ENCODE measurements at regions not wholly inside any gene's neighbourhood (a gene's known extent, or its start where the extent isn't known, plus 50 kb on each side); places are given as distances from the start of the nearest gene placed in this dataset.

DNA sequence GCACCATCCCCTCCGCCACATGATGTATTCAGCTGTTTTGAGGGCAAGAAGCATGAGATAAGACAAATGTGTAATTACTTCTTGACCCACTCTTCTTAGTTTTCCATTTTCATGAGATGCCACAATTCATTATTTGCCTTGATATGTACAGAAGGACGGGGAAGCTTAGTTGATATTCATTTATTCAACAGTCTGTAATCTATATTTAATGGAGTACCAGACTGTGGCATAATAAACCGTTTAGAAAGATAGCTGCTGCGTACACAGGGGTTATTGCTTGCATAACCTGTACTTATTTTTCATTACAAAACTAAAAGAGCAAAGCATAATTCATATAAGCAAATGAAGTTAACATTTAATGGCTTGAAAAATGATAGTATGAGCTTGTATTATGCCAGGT, 466.4 kb upstream of the GYPC start:
- Histone ChIP-seq H3K27me3 (no peaks in the 10 kb centered on the region), H3K36me3 (no peaks in the 10 kb centered on the region), H3K9me3 (no peaks in the 10 kb centered on the region), H3K4me1 (no peaks in the 10 kb centered on the region), H3K4me3 (no peak overlapping the region), H3K27ac (no peak overlapping the region)
- intact Hi-C loops (cut with DNase I), result no loop called here
- TF ChIP-seq, protein P1, sequence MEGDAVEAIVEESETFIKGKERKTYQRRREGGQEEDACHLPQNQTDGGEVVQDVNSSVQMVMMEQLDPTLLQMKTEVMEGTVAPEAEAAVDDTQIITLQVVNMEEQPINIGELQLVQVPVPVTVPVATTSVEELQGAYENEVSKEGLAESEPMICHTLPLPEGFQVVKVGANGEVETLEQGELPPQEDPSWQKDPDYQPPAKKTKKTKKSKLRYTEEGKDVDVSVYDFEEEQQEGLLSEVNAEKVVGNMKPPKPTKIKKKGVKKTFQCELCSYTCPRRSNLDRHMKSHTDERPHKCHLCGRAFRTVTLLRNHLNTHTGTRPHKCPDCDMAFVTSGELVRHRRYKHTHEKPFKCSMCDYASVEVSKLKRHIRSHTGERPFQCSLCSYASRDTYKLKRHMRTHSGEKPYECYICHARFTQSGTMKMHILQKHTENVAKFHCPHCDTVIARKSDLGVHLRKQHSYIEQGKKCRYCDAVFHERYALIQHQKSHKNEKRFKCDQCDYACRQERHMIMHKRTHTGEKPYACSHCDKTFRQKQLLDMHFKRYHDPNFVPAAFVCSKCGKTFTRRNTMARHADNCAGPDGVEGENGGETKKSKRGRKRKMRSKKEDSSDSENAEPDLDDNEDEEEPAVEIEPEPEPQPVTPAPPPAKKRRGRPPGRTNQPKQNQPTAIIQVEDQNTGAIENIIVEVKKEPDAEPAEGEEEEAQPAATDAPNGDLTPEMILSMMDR (IDR thresholded peaks at IDR 0.05), result no peak
- ATAC-seq, result no peak
- no peak for DNase-seq

DNA sequence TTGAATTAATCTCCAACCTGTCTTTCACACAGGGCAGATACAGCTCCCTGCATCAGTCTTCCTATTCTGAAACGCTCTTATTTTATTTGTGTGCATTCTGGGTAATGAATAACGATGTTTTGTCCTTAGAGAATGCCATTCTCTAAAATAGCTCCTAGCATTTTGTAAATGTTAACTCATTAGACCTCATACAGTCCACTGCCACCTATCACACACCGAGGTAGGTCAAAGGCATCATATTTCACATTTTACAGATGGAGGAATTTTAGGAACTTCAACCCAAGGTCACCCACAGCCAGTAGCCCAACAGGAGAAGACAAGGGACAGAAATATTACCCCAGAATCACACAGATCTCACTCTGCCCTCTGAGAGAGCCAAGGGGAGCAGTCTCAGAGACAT, 455.4 kb upstream of the GYPC start:
- TF ChIP-seq, protein P1 (IDR thresholded peaks at IDR 0.05), result no peak
- no peak for DNase-seq
- H3K4me1 ChIP-seq, result no peaks in the 10 kb centered on the region
- no peaks in the 10 kb centered on the region for H3K27me3 ChIP-seq
- intact Hi-C loops (cut with DNase I), result no loop called here
- ATAC-seq, result no peak
- H3K4me3 ChIP-seq, result no peak overlapping the region
- H3K36me3 ChIP-seq, result no peaks in the 10 kb centered on the region
- no peak overlapping the region for H3K27ac ChIP-seq
- H3K9me3 ChIP-seq, result no peaks in the 10 kb centered on the region

DNA sequence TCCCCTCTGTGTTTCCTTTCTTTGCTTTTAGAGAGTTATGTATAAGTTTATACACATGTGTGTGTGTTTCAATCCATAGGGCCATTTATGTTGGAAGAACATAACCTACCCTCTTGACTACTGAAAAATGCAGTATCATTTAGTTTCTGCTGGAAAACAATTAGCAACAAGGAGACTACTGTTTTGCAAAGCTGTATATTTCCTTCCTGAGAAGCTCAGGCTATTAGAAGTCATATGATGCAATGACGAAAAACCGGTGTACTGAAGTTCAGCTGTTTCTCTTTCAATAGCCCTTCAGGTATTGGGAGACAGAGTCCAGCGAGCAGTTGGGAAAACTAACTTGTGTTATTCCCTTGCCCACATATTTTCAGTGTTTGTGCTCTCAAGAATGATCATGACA, 447.7 kb upstream of the GYPC start:
- H3K27me3 ChIP-seq, result no peaks in the 10 kb centered on the region
- DNase-seq (no peak), ATAC-seq (no peak)
- H3K9me3 ChIP-seq, result no peaks in the 10 kb centered on the region
- no peaks in the 10 kb centered on the region for H3K4me1 ChIP-seq
- TF ChIP-seq, protein P1 (IDR thresholded peaks at IDR 0.05), result no peak
- intact Hi-C loops (cut with DNase I), result no loop called here
- H3K27ac ChIP-seq, result no peak overlapping the region
- H3K36me3 ChIP-seq, result no peaks in the 10 kb centered on the region
- H3K4me3 ChIP-seq, result no peak overlapping the region

DNA sequence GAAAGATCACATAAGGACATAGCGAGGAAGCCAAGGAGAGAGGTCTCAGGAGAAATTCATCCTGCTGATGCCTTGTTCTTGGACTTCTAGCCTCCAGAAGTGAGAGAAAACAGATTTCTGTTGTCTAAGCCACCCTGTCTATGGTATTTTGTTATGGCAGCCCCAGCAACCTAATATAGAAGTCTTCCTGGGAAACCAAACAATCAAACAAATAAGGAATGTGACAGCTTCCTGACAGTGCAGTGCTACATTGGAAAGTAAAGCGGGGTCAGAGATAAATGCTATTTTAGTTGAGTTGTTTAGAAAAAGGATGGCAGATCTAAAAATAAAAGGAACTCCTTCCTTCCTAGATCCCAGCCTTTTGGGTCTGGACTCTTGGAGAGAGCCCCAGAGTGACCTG, 443.2 kb upstream of the GYPC start:
- no peaks in the 10 kb centered on the region for H3K4me1 ChIP-seq
- intact Hi-C loops (cut with DNase I), result no loop called here
- H3K27ac ChIP-seq, result no peak overlapping the region
- DNase-seq (no peak), ATAC-seq (no peak)
- H3K9me3 ChIP-seq, result no peaks in the 10 kb centered on the region
- no peaks in the 10 kb centered on the region for H3K27me3 ChIP-seq
- TF ChIP-seq, protein P1 (IDR thresholded peaks at IDR 0.05), result no peak
- H3K36me3 ChIP-seq, result no peaks in the 10 kb centered on the region
- no peak overlapping the region for H3K4me3 ChIP-seq

DNA sequence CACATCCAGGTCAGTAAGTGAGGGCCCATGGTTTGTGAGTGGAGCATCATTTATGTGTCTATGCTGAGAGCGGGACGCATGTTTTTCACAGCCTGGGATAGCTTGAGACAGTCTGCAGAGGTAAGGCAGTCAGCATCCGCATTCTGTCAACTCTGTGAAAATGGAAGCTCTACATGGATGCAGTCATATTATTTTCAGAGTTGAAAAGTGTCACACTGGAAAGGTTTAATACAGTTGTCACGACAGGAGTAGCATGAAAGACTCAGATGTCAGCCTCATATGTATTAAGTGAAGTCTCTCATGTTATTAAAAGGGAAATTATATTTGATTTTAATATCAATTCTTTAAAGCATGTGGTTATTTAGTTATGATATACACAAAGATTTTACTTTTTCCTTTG, 436.9 kb upstream of the GYPC start:
- intact Hi-C loops (cut with DNase I), result no loop called here
- TF ChIP-seq, protein P1 (IDR thresholded peaks at IDR 0.05), result no peak

DNA sequence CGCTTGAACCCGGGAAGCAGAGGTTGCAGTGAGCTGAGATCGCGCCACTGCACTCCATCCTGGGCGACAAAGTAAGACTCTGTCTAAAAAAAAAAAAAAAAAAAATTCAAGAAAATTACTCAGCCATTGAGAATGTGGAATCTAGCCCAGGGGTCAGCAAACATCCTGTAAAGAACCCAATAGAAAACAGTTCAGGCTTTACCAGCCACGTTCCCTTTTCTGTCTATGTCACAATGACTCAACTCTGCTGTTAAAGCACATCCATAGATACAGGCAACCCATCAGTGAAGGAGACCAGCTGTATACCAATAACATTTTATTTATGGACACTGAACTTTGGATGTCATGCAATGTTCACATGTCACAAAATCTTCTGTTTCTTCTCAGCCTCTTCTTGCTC, 435.6 kb upstream of the GYPC start:
- Histone ChIP-seq H3K27ac (no peak overlapping the region), H3K9me3 (no peaks in the 10 kb centered on the region), H3K36me3 (no peaks in the 10 kb centered on the region), H3K27me3 (no peaks in the 10 kb centered on the region), H3K4me3 (no peak overlapping the region), H3K4me1 (no peaks in the 10 kb centered on the region)
- DNase-seq, result no peak
- peak; percentile 20 for ATAC-seq
- TF ChIP-seq, protein P1 (IDR thresholded peaks at IDR 0.05), result no peak
- intact Hi-C loops (cut with DNase I), result no loop called here

More for the DNA sequence above, 436.9 kb upstream of the GYPC start:
- H3K4me1 ChIP-seq, result no peaks in the 10 kb centered on the region
- DNase-seq (no peak), ATAC-seq (no peak)
- H3K4me3 ChIP-seq, result no peak overlapping the region
- no peaks in the 10 kb centered on the region for H3K27me3 ChIP-seq
- H3K27ac ChIP-seq, result no peak overlapping the region
- no peaks in the 10 kb centered on the region for H3K36me3 ChIP-seq
- H3K9me3 ChIP-seq, result no peaks in the 10 kb centered on the region

Measured in upper lobe of right lung (tissue), 1 donor.